ENCODE measurements at regions not wholly inside any gene's neighbourhood (a gene's known extent, or its start where the extent isn't known, plus 50 kb on each side); places are given as distances from the start of the nearest gene placed in this dataset.

- TF ChIP-seq CTCF (IDR thresholded peaks at IDR 0.05) = no peak
- no peak for TF ChIP-seq EZH2 (IDR thresholded peaks at IDR 0.05)
- TF ChIP-seq EZH2phosphoT487 (IDR thresholded peaks at IDR 0.05) = no peak
Observed at GRCh38 chr17:31657876-31658275, 201.2 kb downstream of the COPRS start.
